HCT116 (cell line): ENCODE measurements at regions not wholly inside any gene's neighbourhood (a gene's known extent, or its start where the extent isn't known, plus 50 kb on each side); places are given as distances from the start of the nearest gene placed in this dataset.

Experiments used
- ATAC-seq: fragments of 200-7000 bp; cut with Tn5 transposase; 2 replicates; pipeline ENCODE4 v1.9.1; 2020; ENCODE audit warnings: mild to moderate bottlenecking, moderate library complexity
- BruUV-seq: library from RNA; stranded (reverse); fragments of 400-500 nt; replicated peaks from 2 replicates; lab custom pipeline; 2021; lab: Mats Ljungman, UMichigan
- CTCF ChIA-PET: fragments of 300-600 bp; sonication (Branson Sonifier 250); formaldehyde crosslinking; loops from one replicate; lab custom pipeline; 2021; ENCODE audit warnings: antibody characterized with exemption; lab: Charles Lee
- POLR2A ChIA-PET: fragments of 300-600, 350-600 bp; sonication (Branson Sonifier 250); formaldehyde crosslinking; loops from one replicate; lab custom pipeline; 2021; ENCODE audit warnings: antibody characterized with exemption; lab: Charles Lee
- RAD21 ChIA-PET, 2 experiments: fragments of 300-600 bp; sonication (Branson Sonifier 250); formaldehyde crosslinking; loops; one replicate each; lab custom pipeline; 2023; ENCODE audit warnings: low total read pairs in 2 of 2; ENCODE audit not compliant: uncharacterized antibody in 2 of 2, unreplicated experiment in 2 of 2, low non-redundant PET in 1 of 2; lab: Charles Lee
- DNase-seq: peaks from one replicate; pipeline ENCODE4 v3.0.0-alpha.2; 2010; ENCODE audit warnings: low read depth, low spot score
- H2AFZ ChIP-seq: fragments of 200-600 bp; shearing (Covaris generic), sonication (generic); 2 replicates; pipeline ENCODE4 v1.6.1; 2017; ENCODE audit warnings: low read depth, mixed run types, mixed read lengths, antibody characterized with exemption, low read length; ENCODE audit not compliant: poor library complexity, severe bottlenecking
- H3K27ac ChIP-seq: 2 replicates; pipeline ENCODE4 v1.5.1; 2012; ENCODE audit warnings: low read depth, low read length
- H3K27me3 ChIP-seq: fragments of 200-600 bp; sonication (generic); 2 replicates; pipeline ENCODE4 v1.6.1; 2016; ENCODE audit warnings: mixed run types, low read length, mixed read lengths; ENCODE audit not compliant: insufficient read depth
- H3K36me3 ChIP-seq, 2 experiments: fragments of 200-500 bp in 1 of 2; fragments of 200-600 bp in 1 of 2; sonication (Bioruptor generic) in 1 of 2; sonication (generic) in 1 of 2; 2 replicates each; pipeline versions ENCODE4 v1.5.1 to v1.6.1; 2014 to 2016; ENCODE audit warnings: low read length in 2 of 2, inconsistent platforms in 1 of 2, mixed read lengths in 1 of 2, mixed run types in 1 of 2; ENCODE audit not compliant: insufficient read depth in 2 of 2, control insufficient read depth in 1 of 2
- H3K4me1 ChIP-seq, 2 experiments: fragments of 200-600 bp in 1 of 2; sonication (generic) in 1 of 2; 2 replicates each; pipeline versions ENCODE4 v1.5.1 to v1.6.1; 2012 to 2017; ENCODE audit warnings: low read length in 2 of 2, inconsistent platforms in 1 of 2, mild to moderate bottlenecking in 1 of 2, mixed read lengths in 1 of 2, mixed run types in 1 of 2, moderate library complexity in 1 of 2; ENCODE audit not compliant: insufficient read depth in 2 of 2, control insufficient read depth in 1 of 2
- H3K4me2 ChIP-seq: fragments of 200-600 bp; sonication (generic); 2 replicates; pipeline ENCODE4 v1.6.1; 2017; ENCODE audit warnings: mixed run types, low read length, mixed read lengths
- H3K4me3 ChIP-seq, 2 experiments: fragments of 200-600 bp in 1 of 2; sonication (generic) in 1 of 2; replicated peaks in 1 of 2; 2 replicates each; pipeline ENCODE4 v1.5.1; 2011 to 2016; ENCODE audit warnings: low read length in 2 of 2, control low read depth in 1 of 2, low read depth in 1 of 2, mild to moderate bottlenecking in 1 of 2, mixed read lengths in 1 of 2, mixed run types in 1 of 2
- H3K79me2 ChIP-seq: fragments of 200-600 bp; sonication (generic); 2 replicates; pipeline ENCODE4 v1.6.1; 2017; ENCODE audit warnings: mild to moderate bottlenecking, mixed run types, low read length, moderate library complexity, mixed read lengths; ENCODE audit not compliant: insufficient read depth
- H3K9ac ChIP-seq: fragments of 200-600 bp; sonication (generic); 2 replicates; pipeline ENCODE4 v1.6.1; 2016; ENCODE audit warnings: low read length, mixed read lengths
- H3K9me2 ChIP-seq: fragments of 200-600 bp; sonication (generic), shearing (Covaris generic); 2 replicates; pipeline ENCODE4 v1.6.1; 2017; ENCODE audit warnings: mixed run types, mild to moderate bottlenecking, moderate library complexity; ENCODE audit not compliant: insufficient read depth
- H3K9me3 ChIP-seq, 2 experiments: fragments of 200-500 bp in 1 of 2; fragments of 200-600 bp in 1 of 2; sonication (Bioruptor generic) in 1 of 2; sonication (generic) in 1 of 2; 2 replicates each; pipeline ENCODE4 v1.6.1; 2014 to 2017; ENCODE audit warnings: low read length in 2 of 2, mixed read lengths in 2 of 2, inconsistent platforms in 1 of 2, low read depth in 1 of 2, mild to moderate bottlenecking in 1 of 2, mixed run types in 1 of 2, moderate library complexity in 1 of 2; ENCODE audit not compliant: control insufficient read depth in 1 of 2, insufficient read depth in 1 of 2
- H4K20me1 ChIP-seq: fragments of 200-600 bp; sonication (generic), shearing (Covaris generic); 2 replicates; pipeline ENCODE4 v1.6.1; 2017; ENCODE audit warnings: mixed run types, mild to moderate bottlenecking, moderate library complexity; ENCODE audit not compliant: insufficient read depth
- CBX3 ChIP-seq: IDR thresholded peaks from 2 replicates; pipeline ENCODE4 v1.6.1; 2012; ENCODE audit warnings: low read depth
- EZH2 ChIP-seq: fragments of 200-600 bp; sonication (generic); IDR thresholded peaks from 2 replicates; pipeline ENCODE4 v1.6.1; 2017; ENCODE audit warnings: antibody characterized with exemption, mixed run types
- EZH2phosphoT487 ChIP-seq: fragments of 200-600 bp; IDR thresholded peaks from 2 replicates; pipeline ENCODE4 v1.6.1; 2018; ENCODE audit warnings: antibody characterized with exemption, borderline replicate concordance
- FOSL1 ChIP-seq: IDR thresholded peaks from 2 replicates; pipeline ENCODE4 v1.6.1; 2012; ENCODE audit warnings: low read depth
- REST ChIP-seq: IDR thresholded peaks from 2 replicates; pipeline ENCODE4 v1.6.1; 2012; ENCODE audit warnings: low read depth
- SIN3A ChIP-seq: IDR thresholded peaks from 2 replicates; pipeline ENCODE4 v1.6.1; 2012; ENCODE audit warnings: low read depth
- SP1 ChIP-seq: IDR thresholded peaks from 2 replicates; pipeline ENCODE4 v1.6.1; 2012; ENCODE audit warnings: low read depth
- TCF7L2 ChIP-seq: IDR thresholded peaks from 2 replicates; pipeline ENCODE4 v1.7.0; 2011; ENCODE audit warnings: borderline replicate concordance, inconsistent platforms; ENCODE audit not compliant: insufficient read depth, insufficient read length; ENCODE audit errors: extremely low read depth
- intact Hi-C: fragments of 100-400 bp; cut with micrococcal nuclease; formaldehyde crosslinking; loops from 2 replicates; pipeline ENCODE4 v1.10.0; 2022

DNA sequence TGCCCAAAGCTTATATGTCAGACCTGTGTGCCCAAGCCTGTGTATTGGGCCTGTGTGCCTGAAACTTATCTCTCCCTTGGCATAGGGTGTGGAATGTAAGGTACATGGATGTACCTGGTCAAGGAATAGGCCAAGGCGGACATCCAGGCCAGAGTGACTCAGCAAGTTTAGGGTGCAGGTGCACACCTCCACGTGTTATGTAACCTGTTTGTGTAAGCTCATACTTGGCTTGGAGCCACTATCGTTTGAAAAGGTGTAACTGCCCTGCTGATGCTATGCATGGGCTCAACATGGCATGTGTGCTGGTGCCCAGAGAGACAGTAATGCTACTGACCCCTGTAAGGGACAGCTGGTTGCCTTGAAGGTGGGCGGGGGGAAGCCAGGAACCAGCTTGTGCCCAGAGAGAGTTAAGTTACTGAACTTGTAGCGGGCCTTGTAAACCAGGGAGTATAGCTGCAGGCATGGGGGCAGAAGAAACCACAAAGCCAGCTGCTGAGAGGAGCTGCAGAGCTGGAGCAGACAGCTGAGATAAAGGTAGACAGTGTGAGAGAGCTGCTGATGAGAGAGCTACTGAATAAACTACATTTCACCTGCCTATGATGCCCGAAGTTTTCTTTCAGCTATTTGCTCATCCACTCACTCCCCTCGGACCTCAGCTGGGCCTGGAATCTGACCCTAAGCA is 656.4 kb upstream of the ZWINT start (continued):
- TF ChIP-seq REST = no peak
- no peak for TF ChIP-seq EZH2phosphoT487
- TF ChIP-seq SIN3A = no peak
- no peak for TF ChIP-seq EZH2

- H3K9me3 ChIP-seq = peaks cover 4 to 38% of the 10 kb centered on the region in 2 experiments; a peak in 2 of 4 replicates
- no peaks in the 10 kb centered on the region for H4K20me1 ChIP-seq
- no peak for DNase-seq
- CTCF ChIA-PET = no interaction called here
- H3K9ac ChIP-seq = no peak overlapping the region
- H3K27ac ChIP-seq = no peak overlapping the region
- intact Hi-C loops = no loop called here
- TF ChIP-seq SP1 (no peak), TCF7L2 (no peak), CBX3 (no peak), REST (no peak), FOSL1 (no peak), SIN3A (no peak)
- TF ChIP-seq, all 23 proteins: peak for 0
- Histone ChIP-seq H3K36me3 (no peaks in the 10 kb centered on the region), H3K79me2 (no peaks in the 10 kb centered on the region), H3K4me1 (no peaks in the 10 kb centered on the region), H3K4me2 (no peak overlapping the region), H3K27me3 (no peaks in the 10 kb centered on the region), H3K9me2 (no peaks in the 10 kb centered on the region), H2AFZ (no peak overlapping the region), H3K4me3 (no peak overlapping the region)
- no TSS peak for BruUV-seq
- RAD21 ChIA-PET = no interaction called here
- ATAC-seq = no peak
- POLR2A ChIA-PET = no interaction called here
Measured at GRCh38 chr10:57015595-57016318, 654.7 kb upstream of the ZWINT start.
